ENCODE measurements at regions not wholly inside any gene's neighbourhood (a gene's known extent, or its start where the extent isn't known, plus 50 kb on each side); places are given as distances from the start of the nearest gene placed in this dataset.
"Not testable (repeated sequence)": the region's sequence is repeated elsewhere in the genome, so short reads cannot be mapped to it uniquely, and the experiment has no call there.

DNA sequence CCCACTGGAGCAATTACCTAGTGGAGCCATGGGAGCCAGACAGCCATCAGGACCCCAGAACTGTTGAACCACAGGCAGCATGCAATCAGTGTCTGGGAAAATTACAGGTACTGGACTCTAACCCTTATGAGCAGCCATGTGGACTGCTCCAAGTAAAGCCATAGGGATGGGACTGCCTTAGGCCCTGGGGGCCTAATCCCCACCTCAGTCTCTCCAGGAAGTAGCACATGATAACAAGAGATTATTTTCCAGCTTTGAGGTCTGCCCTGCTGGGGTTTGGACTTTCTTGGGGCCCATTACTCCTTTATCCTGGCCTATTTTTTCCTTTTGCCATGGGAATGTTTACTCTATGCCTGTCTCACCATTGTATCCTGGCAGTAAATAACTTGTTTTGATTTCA is 226.8 kb downstream of the AEBP2 start:
- no peak for DNase-seq (ENCODE audit: low spot score)

DNA sequence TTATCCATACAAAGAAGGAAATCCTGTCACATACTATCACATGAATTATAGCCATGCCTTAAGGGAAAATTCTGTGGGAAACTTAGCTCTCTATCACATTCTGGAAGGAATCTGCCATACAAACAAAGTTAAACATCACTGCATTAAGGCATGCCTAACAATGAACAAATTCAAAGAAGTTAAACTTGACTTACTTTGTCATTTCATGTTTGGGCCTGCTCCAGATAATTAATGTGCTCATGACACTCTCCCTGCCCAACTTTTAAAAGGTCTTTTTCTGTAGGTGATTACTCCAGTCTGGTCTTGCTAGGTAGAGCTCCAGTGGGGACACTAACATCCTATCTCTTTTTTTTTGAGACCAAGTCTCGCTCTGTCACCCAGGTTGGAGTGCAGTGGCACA is 230.5 kb downstream of the AEBP2 start:
- DNase-seq (ENCODE audit: low spot score) = no peak

- no peak for DNase-seq (ENCODE audit: low spot score)
These were observed 232.4 kb downstream of the AEBP2 start for GRCh38 chr12:19671695-19672094.

- no peak for DNase-seq (ENCODE audit: low spot score)
These were observed 235.1 kb downstream of the AEBP2 start for GRCh38 chr12:19674437-19674836.

DNA sequence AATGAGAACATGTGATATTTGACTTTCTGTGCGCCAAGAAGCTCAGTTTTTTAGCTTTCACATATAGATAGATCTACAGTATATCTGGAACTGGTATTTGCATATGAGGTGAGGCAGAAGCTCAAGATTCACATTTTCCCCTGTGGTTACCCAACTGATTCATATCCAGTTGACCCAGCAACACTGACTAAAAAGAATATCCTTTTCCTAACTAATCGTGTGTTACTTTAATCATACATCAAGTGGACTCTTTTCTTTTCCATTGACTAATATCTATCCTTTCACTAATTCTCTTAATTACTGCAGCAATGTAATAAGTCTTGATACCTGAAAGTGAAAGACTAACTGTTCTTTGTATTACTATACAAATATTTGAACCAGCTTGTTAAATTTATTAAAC is 236.1 kb downstream of the AEBP2 start:
- DNase-seq (ENCODE audit: low spot score) = no peak

DNA sequence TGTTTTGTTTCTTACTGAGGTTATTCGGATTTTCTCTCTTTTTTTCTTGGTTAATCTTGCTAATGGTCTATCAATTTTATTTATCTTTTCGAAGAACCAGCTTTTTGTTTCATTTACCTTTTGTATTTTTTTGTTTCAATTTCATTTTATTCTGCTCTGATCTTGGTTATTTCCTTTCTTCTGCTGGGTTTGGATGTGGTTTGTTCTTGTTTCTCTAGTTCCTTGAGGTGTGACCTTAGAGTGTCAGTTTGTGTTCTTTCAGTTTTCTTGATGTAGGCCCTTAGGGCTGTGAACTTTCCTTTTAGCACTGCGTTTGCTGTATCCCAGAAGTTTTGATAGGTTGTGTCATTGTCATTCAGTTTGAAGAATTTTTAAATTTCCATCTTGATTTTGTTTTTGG is 239.2 kb downstream of the AEBP2 start:
- not testable (repeated sequence) for DNase-seq (ENCODE audit: low spot score)

DNA sequence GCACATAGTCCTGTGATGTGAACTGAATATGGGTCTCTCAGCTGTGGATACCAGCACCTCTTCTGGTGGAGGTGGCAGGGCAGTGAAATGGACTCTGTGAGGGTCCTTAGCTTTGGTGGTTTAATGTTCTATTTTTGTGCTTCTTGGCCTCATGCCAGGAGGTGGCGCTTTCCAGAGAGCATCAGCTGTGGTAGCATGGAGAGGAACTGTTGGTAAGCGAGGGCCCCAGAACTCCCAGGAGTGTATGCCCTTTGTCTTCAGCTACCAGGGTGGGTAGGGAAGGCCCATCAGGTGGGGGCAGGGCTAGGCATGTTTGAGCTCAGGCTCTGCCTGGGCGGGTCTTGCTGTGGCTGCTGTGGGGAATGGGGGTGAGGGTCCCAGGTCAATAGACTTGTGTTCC is 241.7 kb downstream of the AEBP2 start:
- no peak for DNase-seq (ENCODE audit: low spot score)

DNA sequence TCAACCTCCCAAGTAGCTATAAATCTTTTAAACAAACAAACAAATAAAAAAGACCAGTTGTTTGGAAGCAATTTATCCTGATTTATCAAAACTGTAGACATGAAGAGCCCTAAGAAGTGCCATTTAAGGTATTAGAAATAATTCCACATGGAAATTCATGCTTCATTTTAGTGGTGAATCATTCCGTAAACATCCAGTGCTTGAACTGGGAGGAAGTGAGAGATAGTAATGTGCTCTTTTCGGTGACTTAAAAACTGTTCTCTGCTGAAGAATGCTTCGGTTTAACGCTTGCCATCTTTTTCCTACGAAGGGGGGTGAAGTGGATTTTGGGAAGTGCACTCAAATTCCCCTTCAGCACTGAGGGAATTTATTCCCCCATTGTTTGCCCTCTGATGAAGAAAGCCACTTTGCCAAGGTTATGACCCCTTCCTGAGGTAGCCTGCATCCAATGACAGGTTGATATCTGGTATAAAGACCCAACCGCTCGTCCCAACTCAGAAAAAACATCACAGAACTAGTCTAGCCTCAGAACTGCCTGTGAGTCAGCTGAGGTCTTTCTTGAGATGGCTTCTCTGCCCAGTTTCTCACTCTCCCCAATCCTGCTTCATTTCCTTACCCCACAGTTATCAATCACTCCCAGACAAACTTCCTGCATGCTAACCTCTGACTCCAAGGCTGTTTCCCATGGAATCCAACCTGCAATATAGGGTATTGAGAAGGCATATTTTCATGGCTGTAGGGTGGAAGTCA is 244.1 kb downstream of the AEBP2 start:
- peak; percentile 64 for DNase-seq (ENCODE audit: low spot score)

DNA sequence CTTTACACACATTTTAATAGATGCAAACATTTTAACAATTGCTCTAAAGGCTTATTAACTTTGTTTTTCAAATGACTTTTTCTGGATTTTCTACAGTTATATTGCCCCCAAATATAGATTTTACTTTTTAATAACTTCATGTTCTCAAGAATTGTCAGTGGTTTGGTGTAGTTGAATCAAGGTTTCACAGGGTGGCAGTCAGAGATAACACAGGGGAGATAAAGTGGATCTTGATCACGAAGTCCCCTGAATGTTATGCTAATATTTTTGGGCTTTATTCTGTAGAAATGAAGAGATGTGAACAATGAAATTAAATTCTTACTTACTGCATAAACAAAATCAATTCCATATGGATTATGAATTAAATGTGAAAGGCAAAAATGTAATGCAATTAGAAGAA is 248.1 kb downstream of the AEBP2 start:
- DNase-seq (ENCODE audit: low spot score) = no peak

- no peak for DNase-seq (ENCODE audit: low spot score)
These were observed 249.2 kb downstream of the AEBP2 start for GRCh38 chr12:19688532-19688931.

DNA sequence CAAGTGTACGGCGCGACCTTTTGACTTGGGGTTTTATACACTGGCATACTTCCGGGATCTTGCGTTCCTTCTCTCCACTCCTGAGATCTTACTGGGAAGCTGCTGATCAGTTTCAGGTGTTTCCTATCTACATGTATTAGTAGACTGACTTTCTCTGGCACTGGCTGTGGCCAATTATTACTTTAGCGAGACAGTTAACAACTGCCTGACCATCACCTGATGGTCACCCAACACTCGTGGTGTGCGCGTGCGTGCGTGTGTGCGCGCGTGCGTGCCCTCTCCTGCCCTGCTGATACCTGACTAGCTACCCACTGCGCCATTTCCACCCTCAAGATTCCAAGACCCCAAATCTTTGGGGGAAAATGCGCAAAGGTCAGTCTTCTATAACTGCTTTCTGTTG is 249.9 kb downstream of the AEBP2 start:
- DNase-seq (ENCODE audit: low spot score) = no peak

- DNase-seq (ENCODE audit: low spot score) = no peak
These were observed 250.6 kb downstream of the AEBP2 start for GRCh38 chr12:19689801-19690472.

- no peak for DNase-seq (ENCODE audit: low spot score)
These were observed 252.8 kb downstream of the AEBP2 start for GRCh38 chr12:19692091-19692490.

DNA sequence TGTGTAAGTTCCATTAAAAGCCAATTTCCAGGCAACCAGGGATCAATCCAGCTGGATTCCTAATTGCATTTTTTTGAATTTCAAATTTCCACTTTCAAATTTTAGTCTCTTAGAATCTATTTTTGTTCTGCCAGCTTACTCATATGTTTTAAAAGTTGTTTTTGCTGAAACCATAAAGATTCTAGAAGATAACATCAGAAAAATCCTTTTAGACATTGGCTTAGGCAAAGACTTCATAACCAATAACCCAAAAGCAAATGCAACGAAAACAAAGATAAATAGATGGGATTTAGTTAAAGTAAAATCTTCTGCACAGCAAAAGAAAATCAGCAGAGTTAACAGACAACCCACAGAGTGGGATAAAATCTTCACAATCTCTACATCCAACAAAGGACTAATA is 253.3 kb downstream of the AEBP2 start:
- no peak for DNase-seq (ENCODE audit: low spot score)

GRCh38 chr12:19694627-19695026 is 255.3 kb downstream of the AEBP2 start:
- DNase-seq (ENCODE audit: low spot score) = no peak

DNA sequence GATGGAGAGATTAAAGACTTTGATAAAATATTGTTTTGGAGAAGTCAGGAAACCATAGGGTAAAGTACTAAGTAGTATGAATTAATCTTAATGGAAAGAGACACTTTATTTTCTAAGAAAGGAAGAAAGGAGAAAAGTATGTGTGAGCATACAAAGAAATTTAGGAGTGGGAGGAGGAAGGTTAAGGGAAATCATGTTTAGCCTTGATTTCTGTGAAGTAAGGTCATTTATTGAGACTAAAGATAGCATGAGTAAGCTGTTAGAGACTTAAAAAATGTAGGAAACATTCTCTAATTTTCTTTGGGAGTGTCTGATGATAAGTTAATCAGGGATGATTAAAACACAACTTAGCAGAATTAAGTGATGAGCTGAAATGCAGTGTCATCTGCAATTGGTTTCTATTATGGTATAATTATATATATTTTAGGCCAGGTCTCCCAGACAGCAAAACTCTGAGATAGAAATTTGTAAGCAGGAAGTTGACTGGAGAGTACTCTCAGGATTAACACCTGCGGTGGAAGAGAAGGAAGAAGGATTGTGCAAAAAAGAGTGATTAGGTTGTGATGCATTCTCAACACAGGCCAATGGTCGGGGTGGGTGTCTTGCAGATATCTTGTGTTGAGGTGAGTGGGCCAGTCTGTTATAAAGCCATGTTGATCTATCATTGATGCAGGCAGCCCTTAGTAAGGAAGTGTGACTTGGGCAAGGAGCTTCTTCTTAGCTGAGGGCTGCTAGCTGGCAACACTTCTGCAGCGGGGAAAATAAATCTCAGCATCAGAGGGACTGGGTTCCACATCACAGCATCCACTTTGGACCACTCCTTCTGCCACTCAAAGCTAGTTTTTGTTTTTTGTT is 256.2 kb downstream of the AEBP2 start:
- peak; percentile 39 for DNase-seq (ENCODE audit: low spot score)

- DNase-seq (ENCODE audit: low spot score) = no peak
These were observed 261.7 kb downstream of the AEBP2 start for GRCh38 chr12:19700969-19701368.

DNA sequence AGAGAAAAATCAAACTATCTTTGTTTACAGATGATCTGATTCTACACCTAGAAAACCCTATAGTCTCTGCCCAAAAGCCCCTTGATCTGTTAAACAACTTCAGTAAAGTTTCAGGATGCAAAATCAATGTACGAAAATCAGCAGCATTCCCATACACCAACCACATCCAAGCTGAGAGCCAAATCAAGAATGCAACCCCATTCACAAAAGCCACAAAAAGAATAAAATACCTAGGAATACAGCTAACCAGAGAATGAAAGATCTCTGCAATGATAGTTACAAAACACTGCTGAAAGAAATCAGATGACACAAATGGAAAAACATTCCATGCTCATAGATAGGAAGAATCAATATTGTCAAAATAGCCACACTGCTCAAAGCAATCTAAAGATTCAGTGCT is 265.7 kb downstream of the AEBP2 start:
- no peak for DNase-seq (ENCODE audit: low spot score)

DNA sequence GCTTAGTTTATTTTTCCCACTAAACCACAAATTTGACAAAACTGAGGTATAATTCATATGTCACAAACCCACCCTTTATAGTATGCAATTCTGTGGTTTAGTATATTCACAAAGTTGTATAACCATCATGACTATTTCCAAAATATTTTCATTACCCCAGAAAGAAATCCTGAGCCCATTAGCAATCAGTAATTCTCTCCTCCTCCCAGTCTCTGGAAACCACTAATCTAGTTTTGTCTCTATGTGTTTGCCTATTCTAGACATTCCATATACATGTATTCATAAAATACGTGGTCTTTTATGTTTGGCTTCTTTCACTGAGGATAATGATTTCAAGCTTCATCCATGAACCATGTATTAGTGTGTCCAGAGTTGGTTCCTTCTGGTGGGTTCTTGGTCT is 267.6 kb downstream of the AEBP2 start:
- DNase-seq (ENCODE audit: low spot score) = no peak

- no peak for DNase-seq (ENCODE audit: low spot score)
These were observed 268.7 kb downstream of the AEBP2 start for GRCh38 chr12:19707948-19708409.

GRCh38 chr12:19709889-19710288 is 270.6 kb downstream of the AEBP2 start:
- no peak for DNase-seq (ENCODE audit: low spot score)

- no peak for DNase-seq (ENCODE audit: low spot score)
These were observed 271.8 kb downstream of the AEBP2 start for GRCh38 chr12:19710811-19711793.
